HT1080 (cell line): ENCODE measurements at regions not wholly inside any gene's neighbourhood (a gene's known extent, or its start where the extent isn't known, plus 50 kb on each side); places are given as distances from the start of the nearest gene placed in this dataset. TPM values are rescaled to one million over a fixed set of nuclear protein-coding genes. Genes with fewer than 3 reads are reported as not detected.

Experiments
- small RNA-seq: library from RNA; depleted of rRNA; stranded (forward); fragments of <200 nt; gene quantifications from one replicate; pipeline ENCODE3, GENCODE V24; 2014

Small RNA genes lying in the stretch of these regions (small RNA-seq; reads per million reads assigned to genes)
- not detected for gene MIR6760
